GM12892 (cell line): ENCODE measurements at regions not wholly inside any gene's neighbourhood (a gene's known extent, or its start where the extent isn't known, plus 50 kb on each side); places are given as distances from the start of the nearest gene placed in this dataset.

ENCODE experiments used
- DNase-seq: peaks from one replicate; pipeline ENCODE4 v3.0.0; 2011; ENCODE audit not compliant: insufficient read length
- FAIRE-seq: peaks from 2 replicates; lab custom pipeline; 2011; peaks lifted over from hg19 to GRCh38; lab: Jason Lieb, UNC
- POLR2A ChIP-seq: IDR thresholded peaks from 2 replicates; pipeline ENCODE4 v1.6.1; 2011; ENCODE audit warnings: low read depth, low read length, control low read depth
- POLR2AphosphoS5 ChIP-seq: IDR thresholded peaks from 2 replicates; pipeline ENCODE4 v1.6.1; 2011; ENCODE audit warnings: low read depth, low read length, control low read depth
- TAF1 ChIP-seq: IDR thresholded peaks from 2 replicates; pipeline ENCODE4 v1.6.1; 2011; ENCODE audit warnings: low read depth, mild to moderate bottlenecking, control low read depth, low read length, borderline replicate concordance

- TF ChIP-seq POLR2AphosphoS5, result no peak
- TF ChIP-seq POLR2A, result no peak
- TF ChIP-seq TAF1, result no peak
- FAIRE-seq (no peak), DNase-seq (no peak)
Observed at GRCh38 chr4:187176261-187176910, 452.7 kb upstream of the FAT1 start.

GRCh38 chr4:187178084-187178483 is 454.4 kb upstream of the FAT1 start:
- DNase-seq, result no peak
- no peak for FAIRE-seq
- TF ChIP-seq POLR2AphosphoS5, result no peak
- TF ChIP-seq TAF1, result no peak
- no peak for TF ChIP-seq POLR2A

GRCh38 chr4:187178587-187178986 is 454.9 kb upstream of the FAT1 start:
- DNase-seq (no peak), FAIRE-seq (no peak)
- TF ChIP-seq POLR2AphosphoS5 (no peak), POLR2A (no peak), TAF1 (no peak)

GRCh38 chr4:187179086-187180058 is 455.7 kb upstream of the FAT1 start:
- no peak for FAIRE-seq
- DNase-seq, result no peak
- TF ChIP-seq POLR2A, result no peak
- no peak for TF ChIP-seq TAF1
- no peak for TF ChIP-seq POLR2AphosphoS5

- no peak for DNase-seq
- FAIRE-seq, result no peak
- TF ChIP-seq POLR2AphosphoS5 (no peak), TAF1 (no peak), POLR2A (no peak)
Observed at GRCh38 chr4:187181054-187181453, 457.4 kb upstream of the FAT1 start.

- FAIRE-seq (no peak), DNase-seq (no peak)
- TF ChIP-seq POLR2A, result no peak
- no peak for TF ChIP-seq POLR2AphosphoS5
- no peak for TF ChIP-seq TAF1
Observed at GRCh38 chr4:187183346-187183745, 459.7 kb upstream of the FAT1 start.

- DNase-seq, result no peak
- no peak for TF ChIP-seq POLR2A
- no peak for TF ChIP-seq TAF1
- TF ChIP-seq POLR2AphosphoS5, result no peak
- FAIRE-seq, result no peak
Observed at GRCh38 chr4:187183826-187184225, 460.2 kb upstream of the FAT1 start.

GRCh38 chr4:187184508-187184907 is 460.9 kb upstream of the FAT1 start:
- DNase-seq (no peak), FAIRE-seq (no peak)
- no peak for TF ChIP-seq POLR2A
- no peak for TF ChIP-seq POLR2AphosphoS5
- no peak for TF ChIP-seq TAF1

- DNase-seq (no peak), FAIRE-seq (no peak)
- no peak for TF ChIP-seq POLR2AphosphoS5
Observed at GRCh38 chr4:187188118-187188517, 464.5 kb upstream of the FAT1 start.

- FAIRE-seq (no peak), DNase-seq (no peak)
- TF ChIP-seq POLR2A, result no peak
Observed at GRCh38 chr4:187188741-187189140, 465.1 kb upstream of the FAT1 start.

GRCh38 chr4:187190390-187190789 is 466.7 kb upstream of the FAT1 start:
- TF ChIP-seq TAF1 (no peak), POLR2AphosphoS5 (no peak)
- FAIRE-seq, result no peak
- DNase-seq, result no peak

- no peak for FAIRE-seq
- DNase-seq, result no peak
- no peak for TF ChIP-seq TAF1
- no peak for TF ChIP-seq POLR2AphosphoS5
- TF ChIP-seq POLR2A, result no peak
Observed at GRCh38 chr4:187191676-187192075, 468.0 kb upstream of the FAT1 start.

- DNase-seq (no peak), FAIRE-seq (no peak)
- TF ChIP-seq POLR2AphosphoS5 (no peak), POLR2A (no peak), TAF1 (no peak)
Observed at GRCh38 chr4:187192266-187192665, 468.6 kb upstream of the FAT1 start.
